ENCODE measurements at regions not wholly inside any gene's neighbourhood (a gene's known extent, or its start where the extent isn't known, plus 50 kb on each side); places are given as distances from the start of the nearest gene placed in this dataset.

DNA sequence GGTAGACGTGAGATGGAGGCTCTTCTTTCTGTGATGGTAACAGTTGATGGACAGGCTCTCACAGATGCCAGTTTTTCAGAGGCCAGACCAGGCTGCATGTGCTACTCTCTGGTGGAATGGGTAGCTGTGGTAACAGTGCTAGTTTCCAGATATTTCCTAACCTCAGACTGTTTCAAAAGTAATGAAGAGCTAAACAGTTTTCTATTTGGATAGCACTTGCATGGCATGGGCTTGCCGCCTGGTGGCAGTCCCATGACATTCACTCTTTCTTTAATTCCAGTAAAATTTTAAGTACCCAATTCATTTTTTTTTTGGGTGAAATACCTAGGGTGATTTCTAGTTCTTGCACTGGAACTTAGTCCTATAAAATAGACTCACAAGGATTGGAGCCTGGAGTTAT, 220.2 kb upstream of the MAD2L1 start:
- TF ChIP-seq, protein P1, sequence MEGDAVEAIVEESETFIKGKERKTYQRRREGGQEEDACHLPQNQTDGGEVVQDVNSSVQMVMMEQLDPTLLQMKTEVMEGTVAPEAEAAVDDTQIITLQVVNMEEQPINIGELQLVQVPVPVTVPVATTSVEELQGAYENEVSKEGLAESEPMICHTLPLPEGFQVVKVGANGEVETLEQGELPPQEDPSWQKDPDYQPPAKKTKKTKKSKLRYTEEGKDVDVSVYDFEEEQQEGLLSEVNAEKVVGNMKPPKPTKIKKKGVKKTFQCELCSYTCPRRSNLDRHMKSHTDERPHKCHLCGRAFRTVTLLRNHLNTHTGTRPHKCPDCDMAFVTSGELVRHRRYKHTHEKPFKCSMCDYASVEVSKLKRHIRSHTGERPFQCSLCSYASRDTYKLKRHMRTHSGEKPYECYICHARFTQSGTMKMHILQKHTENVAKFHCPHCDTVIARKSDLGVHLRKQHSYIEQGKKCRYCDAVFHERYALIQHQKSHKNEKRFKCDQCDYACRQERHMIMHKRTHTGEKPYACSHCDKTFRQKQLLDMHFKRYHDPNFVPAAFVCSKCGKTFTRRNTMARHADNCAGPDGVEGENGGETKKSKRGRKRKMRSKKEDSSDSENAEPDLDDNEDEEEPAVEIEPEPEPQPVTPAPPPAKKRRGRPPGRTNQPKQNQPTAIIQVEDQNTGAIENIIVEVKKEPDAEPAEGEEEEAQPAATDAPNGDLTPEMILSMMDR (IDR thresholded peaks at IDR 0.05; ENCODE audit: poor library complexity, severe bottlenecking) = no peak
- Histone ChIP-seq H4K20me1 (ENCODE audit: insufficient read depth) (no peaks in the 10 kb centered on the region), H2AFZ (ENCODE audit: low read depth, low read length) (no peak overlapping the region), H3K4me3 (ENCODE audit: low read length) (no peak overlapping the region), H3K4me2 (ENCODE audit: low read length) (no peak overlapping the region), H3F3A (ENCODE audit: insufficient read depth, low read length, poor library complexity, severe bottlenecking) (no peaks in the 10 kb centered on the region), H3K9ac (ENCODE audit: low read length) (no peak overlapping the region), H3K79me2 (replicated peaks; ENCODE audit: insufficient read depth, low read length) (no peaks in the 10 kb centered on the region), H3K36me3 (ENCODE audit: insufficient read depth, low read length) (no peaks in the 10 kb centered on the region), H3K27ac (ENCODE audit: low read length) (no peak overlapping the region), H3K9me3 (ENCODE audit: low read length) (no peaks in the 10 kb centered on the region), H3K9me2 (ENCODE audit: insufficient read depth, low read length) (no peaks in the 10 kb centered on the region), H3K27me3 (ENCODE audit: insufficient read depth, low read depth, low read length) (no peaks in the 10 kb centered on the region)

DNA sequence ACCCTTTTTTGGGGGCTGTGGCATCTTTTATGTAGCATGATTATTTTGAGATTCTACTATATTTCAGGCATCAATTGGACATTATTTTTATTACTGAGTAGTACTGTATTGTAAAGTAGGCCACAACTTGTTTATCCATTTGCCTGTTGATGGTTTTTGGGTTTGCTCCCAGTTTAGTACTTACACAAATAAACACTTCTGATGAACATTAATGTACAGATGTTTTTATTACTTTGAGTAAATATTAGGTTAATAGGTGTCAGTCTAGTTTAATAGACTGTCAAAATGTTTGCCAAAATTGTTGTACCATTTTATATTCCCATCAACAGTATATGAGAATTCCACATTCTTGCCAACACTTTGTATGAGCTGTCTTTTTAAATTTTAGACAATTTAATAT, 214.9 kb upstream of the MAD2L1 start:
- no peak for TF ChIP-seq TAF1 (IDR thresholded peaks at IDR 0.05; ENCODE audit: low read depth)
- no peak for TF ChIP-seq RAD21 (conservative IDR thresholded peaks at IDR 0.05)
- no peak for TF ChIP-seq POLR2AphosphoS5 (IDR thresholded peaks at IDR 0.05)
- no peak for TF ChIP-seq EZH2 (IDR thresholded peaks at IDR 0.05; ENCODE audit: borderline replicate concordance, insufficient read depth, low read length, poor library complexity, severe bottlenecking)
- no peak for TF ChIP-seq MXI1 (conservative IDR thresholded peaks at IDR 0.05; ENCODE audit: poor library complexity, severe bottlenecking)
- TF ChIP-seq, protein P2, sequence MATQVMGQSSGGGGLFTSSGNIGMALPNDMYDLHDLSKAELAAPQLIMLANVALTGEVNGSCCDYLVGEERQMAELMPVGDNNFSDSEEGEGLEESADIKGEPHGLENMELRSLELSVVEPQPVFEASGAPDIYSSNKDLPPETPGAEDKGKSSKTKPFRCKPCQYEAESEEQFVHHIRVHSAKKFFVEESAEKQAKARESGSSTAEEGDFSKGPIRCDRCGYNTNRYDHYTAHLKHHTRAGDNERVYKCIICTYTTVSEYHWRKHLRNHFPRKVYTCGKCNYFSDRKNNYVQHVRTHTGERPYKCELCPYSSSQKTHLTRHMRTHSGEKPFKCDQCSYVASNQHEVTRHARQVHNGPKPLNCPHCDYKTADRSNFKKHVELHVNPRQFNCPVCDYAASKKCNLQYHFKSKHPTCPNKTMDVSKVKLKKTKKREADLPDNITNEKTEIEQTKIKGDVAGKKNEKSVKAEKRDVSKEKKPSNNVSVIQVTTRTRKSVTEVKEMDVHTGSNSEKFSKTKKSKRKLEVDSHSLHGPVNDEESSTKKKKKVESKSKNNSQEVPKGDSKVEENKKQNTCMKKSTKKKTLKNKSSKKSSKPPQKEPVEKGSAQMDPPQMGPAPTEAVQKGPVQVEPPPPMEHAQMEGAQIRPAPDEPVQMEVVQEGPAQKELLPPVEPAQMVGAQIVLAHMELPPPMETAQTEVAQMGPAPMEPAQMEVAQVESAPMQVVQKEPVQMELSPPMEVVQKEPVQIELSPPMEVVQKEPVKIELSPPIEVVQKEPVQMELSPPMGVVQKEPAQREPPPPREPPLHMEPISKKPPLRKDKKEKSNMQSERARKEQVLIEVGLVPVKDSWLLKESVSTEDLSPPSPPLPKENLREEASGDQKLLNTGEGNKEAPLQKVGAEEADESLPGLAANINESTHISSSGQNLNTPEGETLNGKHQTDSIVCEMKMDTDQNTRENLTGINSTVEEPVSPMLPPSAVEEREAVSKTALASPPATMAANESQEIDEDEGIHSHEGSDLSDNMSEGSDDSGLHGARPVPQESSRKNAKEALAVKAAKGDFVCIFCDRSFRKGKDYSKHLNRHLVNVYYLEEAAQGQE (IDR thresholded peaks at IDR 0.05; ENCODE audit: borderline replicate concordance) = no peak
- TF ChIP-seq SMC3 (conservative IDR thresholded peaks at IDR 0.05; ENCODE audit: poor library complexity) = no peak
- TF ChIP-seq, protein P1 (IDR thresholded peaks at IDR 0.05; ENCODE audit: poor library complexity, severe bottlenecking) = no peak
- TF ChIP-seq EP300 (conservative IDR thresholded peaks at IDR 0.05; ENCODE audit: poor library complexity, severe bottlenecking) = no peak
- H3K79me2 ChIP-seq (replicated peaks; ENCODE audit: insufficient read depth, low read length) = no peaks in the 10 kb centered on the region
- H3K9me3 ChIP-seq (ENCODE audit: low read length) = no peaks in the 10 kb centered on the region
- no peaks in the 10 kb centered on the region for H3K36me3 ChIP-seq (ENCODE audit: insufficient read depth, low read length)
- H3K27me3 ChIP-seq (ENCODE audit: insufficient read depth, low read depth, low read length) = no peaks in the 10 kb centered on the region
- H3F3A ChIP-seq (ENCODE audit: insufficient read depth, low read length, poor library complexity, severe bottlenecking) = no peaks in the 10 kb centered on the region
- no peak overlapping the region for H3K4me2 ChIP-seq (ENCODE audit: low read length)
- H3K9ac ChIP-seq (ENCODE audit: low read length) = no peak overlapping the region
- H3K4me3 ChIP-seq (ENCODE audit: low read length) = no peak overlapping the region
- no peaks in the 10 kb centered on the region for H4K20me1 ChIP-seq (ENCODE audit: insufficient read depth)
- H3K27ac ChIP-seq (ENCODE audit: low read length) = no peak overlapping the region
- no peak overlapping the region for H2AFZ ChIP-seq (ENCODE audit: low read depth, low read length)
- H3K9me2 ChIP-seq (ENCODE audit: insufficient read depth, low read length) = no peaks in the 10 kb centered on the region
